NT2/D1 (cell line): ENCODE measurements at regions not wholly inside any gene's neighbourhood (a gene's known extent, or its start where the extent isn't known, plus 50 kb on each side); places are given as distances from the start of the nearest gene placed in this dataset.

Experiments used
- SUZ12 ChIP-seq: IDR thresholded peaks from 2 replicates; pipeline ENCODE4 v1.6.1; 2011; ENCODE audit not compliant: insufficient read length, insufficient read depth; ENCODE audit errors: extremely low read depth
- YY1 ChIP-seq: IDR thresholded peaks from 2 replicates; pipeline ENCODE4 v1.6.1; 2011; ENCODE audit not compliant: insufficient read length, insufficient read depth
- ZNF274 ChIP-seq: IDR thresholded peaks from 2 replicates; pipeline ENCODE4 v1.6.1; 2011; ENCODE audit warnings: mild to moderate bottlenecking, low read depth, low read length

DNA sequence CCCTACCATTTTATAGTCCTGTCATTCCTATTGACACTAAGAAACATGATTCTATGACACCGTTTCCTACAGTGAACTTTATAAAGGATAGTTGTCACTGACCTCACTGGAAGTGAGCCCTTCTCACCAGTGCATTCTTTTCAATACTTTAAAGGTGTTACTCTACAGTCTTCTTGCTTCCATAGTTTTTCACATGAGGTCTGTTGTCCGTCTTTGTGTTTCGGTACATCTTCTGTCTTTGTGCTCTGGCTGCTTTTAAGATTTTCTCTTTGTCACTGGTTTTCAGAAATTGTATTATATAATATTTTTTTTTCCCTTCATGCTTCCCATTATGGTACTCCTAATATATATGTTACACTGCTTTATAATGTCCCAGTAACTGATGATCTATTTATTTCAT is 174.2 kb downstream of the KIF20B start:
- TF ChIP-seq SUZ12, result no peak
- no peak for TF ChIP-seq ZNF274
- no peak for TF ChIP-seq YY1
